ACHN (cell line): ENCODE measurements at regions not wholly inside any gene's neighbourhood (a gene's known extent, or its start where the extent isn't known, plus 50 kb on each side); places are given as distances from the start of the nearest gene placed in this dataset.
"Not testable (repeated sequence)": the region's sequence is repeated elsewhere in the genome, so short reads cannot be mapped to it uniquely, and the experiment has no call there.

ENCODE experiments used
- DNase-seq: peaks from one replicate; pipeline ENCODE4 v3.0.0-alpha.2; 2015
- in situ Hi-C: cut with HindIII; loops from 2 replicates; pipeline ENCODE4 v1.10.0; 2017; ENCODE audit warnings: low sequenced_read_pairs, low pct_ligation_motif_present, low pct_unique_long_range_greater_than_20kb

DNA sequence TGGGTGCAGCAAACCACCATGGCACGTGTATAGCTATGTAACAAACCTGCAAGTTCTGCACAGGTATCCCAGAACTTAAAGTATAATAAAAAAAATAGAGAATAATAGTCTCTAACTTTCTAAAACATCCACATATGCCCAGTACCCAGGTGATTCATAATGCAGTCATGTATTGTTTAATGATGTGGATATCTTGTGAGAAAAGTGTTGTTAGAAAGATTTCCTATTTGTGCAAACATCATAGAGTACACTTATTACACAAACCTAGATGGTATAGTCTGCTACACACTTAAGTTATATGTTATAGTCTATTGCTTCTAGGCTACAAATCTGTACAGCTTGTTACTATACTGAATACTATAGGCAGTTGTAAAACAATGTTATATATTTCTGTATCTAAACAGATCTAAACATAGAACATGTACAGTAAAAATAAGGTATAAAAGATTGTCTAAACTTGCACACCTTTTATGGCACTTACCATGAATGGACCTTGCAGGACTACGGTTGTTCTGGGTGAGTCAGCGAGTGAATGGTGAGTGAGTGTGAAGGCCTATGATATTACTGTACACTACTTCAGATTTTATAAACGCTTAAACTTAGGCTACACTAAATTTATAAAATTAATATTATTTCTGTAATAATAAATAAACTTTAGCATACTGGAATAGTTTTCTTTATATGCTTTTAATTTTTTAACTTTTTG is 232.2 kb upstream of the SLIT2 start:
- no peak for DNase-seq
- in situ Hi-C loops, result no loop called here

- in situ Hi-C loops, result no loop called here
- DNase-seq, result no peak
These were observed 234.0 kb upstream of the SLIT2 start for GRCh38 chr4:20017777-20018115.

DNA sequence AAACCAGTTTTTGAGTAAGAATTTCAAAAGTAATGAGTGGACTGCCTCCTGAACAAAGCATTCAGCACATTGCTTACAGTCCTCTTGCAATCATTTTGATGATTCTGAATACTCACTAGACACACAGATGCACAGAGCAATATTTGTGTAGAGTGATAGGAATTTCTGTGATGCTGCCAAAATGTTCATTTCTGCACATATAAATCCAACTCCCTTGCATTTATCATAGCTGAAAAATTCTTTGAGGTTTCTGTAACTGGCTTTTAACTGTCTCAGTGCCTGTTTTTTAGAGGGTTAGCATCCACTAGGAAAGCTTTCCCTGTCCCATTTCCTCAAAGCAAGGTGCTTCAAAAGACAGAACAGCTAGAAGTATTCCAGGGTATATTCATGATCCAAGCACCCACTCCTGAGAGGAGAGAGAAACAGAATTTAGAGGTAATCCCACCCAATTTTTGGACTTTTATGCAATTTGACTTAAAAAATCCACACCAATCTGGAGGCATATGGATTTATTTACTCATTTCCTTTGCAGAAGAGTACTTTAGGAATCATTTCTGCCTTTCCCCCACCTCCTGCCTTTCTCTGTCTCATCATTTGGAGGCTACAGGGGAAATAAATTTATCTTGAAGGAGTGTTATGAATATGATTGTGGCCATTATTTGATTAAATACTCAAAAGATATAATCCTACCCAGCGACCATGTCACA is 234.5 kb upstream of the SLIT2 start:
- DNase-seq, result no peak
- in situ Hi-C loops, result no loop called here

GRCh38 chr4:20015636-20016224 is 236.0 kb upstream of the SLIT2 start:
- DNase-seq, result no peak
- in situ Hi-C loops, result no loop called here

DNA sequence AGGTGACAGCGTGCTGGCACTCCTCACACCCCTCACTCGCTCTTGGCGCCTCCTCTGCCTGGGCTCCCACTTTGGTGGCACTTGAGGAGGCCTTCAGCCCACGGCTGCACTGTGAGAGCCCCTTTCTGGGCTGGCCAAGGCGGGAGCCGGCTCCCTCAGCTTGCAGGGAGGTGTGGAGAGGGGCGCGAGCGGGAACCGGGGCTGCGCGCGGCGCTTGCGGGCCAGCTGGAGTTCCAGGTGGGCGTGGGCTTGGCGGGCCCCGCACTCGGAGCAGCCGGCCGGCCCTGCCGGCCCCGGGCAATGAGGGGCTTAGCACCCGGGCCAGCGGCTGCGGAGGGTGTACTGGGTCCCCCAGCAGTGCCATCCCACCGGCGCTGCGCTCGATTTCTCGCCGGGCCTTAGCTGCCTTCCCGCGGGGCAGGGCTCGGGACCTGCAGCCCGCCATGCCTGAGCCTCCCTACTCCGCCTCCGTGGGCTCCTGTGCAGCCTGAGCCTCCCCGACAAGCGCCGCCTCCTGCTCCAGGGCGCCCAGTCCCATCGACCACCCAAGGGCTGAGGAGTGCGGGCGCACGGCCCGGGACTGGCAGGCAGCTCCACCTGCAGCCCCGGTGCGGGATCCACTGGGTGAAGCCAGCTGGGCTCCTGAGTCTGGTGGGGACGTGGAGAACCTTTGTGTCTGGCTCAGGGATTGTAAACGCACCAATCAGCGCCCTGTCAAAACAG is 247.7 kb upstream of the SLIT2 start:
- in situ Hi-C loops, DNase-seq: not testable (repeated sequence)

DNA sequence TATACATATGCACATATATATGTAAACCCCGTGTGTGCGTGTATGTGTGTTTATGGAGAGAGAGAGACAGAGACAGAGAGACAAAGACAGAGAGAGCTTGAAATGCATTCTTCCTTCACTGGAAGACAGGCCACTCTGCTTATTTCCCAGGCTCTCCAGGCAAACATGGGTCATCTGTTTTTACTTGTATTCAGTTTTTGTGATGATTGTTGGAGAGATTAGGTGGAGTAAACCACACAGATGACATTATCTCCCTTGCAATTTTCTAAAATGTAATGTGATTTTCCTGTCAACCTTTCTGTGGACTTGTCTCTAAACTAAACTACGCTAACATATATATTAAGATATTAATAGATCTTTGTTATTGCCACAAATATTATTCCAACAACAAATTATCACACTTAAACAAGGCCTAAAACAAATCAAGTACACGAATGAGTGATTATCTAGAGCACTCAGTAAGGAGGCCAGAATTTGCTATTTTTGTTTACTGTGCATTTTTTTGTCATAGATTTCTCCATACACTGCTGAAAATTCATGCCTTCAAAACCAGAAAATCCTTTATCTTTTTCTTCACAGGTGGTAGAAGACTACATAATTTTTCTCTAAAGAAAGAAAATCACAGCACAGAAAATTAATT is 251.8 kb upstream of the SLIT2 start:
- no peak for DNase-seq
- in situ Hi-C loops, result no loop called here

DNA sequence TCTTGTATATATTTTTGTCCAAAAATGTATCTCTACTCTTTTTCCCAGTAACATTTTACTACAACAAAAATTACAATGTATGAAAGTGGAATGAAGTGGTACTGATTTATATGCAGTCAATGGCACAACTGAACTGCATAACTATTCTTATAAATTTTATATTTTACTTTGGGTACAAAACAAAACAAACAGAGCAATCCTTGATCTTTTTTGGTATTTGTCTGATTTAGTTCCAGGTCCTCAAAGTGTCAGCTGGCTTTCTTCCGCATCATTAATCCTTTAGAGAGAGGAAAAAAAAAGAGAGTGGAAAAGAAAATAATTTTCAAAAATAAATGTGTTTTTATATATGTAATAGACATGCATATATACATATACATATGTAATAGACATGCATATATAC is 252.4 kb upstream of the SLIT2 start:
- in situ Hi-C loops, result no loop called here
- no peak for DNase-seq

- no peak for DNase-seq
- in situ Hi-C loops, result no loop called here
These were observed 258.5 kb upstream of the SLIT2 start for GRCh38 chr4:19993242-19993641.

- in situ Hi-C loops, result no loop called here
- no peak for DNase-seq
These were observed 259.1 kb upstream of the SLIT2 start for GRCh38 chr4:19992471-19993093.

- in situ Hi-C loops, result no loop called here
- peak; percentile 27 for DNase-seq
These were observed 264.0 kb upstream of the SLIT2 start for GRCh38 chr4:19987746-19988145.

GRCh38 chr4:19983072-19983471 is 268.6 kb upstream of the SLIT2 start:
- in situ Hi-C loops, result no loop called here
- DNase-seq, result no peak

DNA sequence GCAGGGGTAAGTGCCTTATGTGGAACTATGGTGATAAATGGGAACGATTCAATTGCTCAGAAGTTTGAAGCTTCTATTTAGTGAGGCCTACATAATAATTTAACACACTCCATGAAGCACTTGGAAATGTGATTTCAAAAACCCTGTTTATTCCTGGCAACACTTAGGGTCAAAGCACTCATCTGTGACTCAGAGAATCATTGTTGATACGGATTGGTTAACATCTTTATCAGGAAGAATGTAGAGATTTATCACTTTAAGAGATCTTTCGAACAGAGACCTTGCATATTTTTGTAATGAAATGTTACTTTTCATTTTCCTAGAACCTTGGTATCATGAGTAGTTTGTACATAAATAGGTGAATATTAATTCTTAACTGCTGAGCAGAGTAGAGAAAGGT is 269.1 kb upstream of the SLIT2 start:
- no peak for DNase-seq
- in situ Hi-C loops, result no loop called here

DNA sequence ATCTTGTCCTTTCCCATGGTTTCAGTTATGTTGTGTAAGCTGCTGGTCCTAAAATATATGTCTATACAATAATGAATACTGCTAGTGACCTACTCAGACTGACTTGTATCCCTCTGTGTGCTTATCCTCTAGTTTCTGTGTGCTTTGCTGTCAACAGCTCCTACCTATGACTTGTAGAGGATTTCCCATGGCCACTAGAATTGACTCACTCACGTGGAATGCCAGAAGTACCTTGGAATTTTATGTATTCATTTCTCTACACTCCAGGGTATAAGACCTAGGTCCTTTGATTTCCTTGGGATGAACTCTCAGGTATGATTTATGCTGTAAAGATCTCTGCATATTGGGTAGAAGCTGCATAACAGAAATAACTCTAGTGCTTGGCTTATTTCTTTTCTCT is 279.9 kb upstream of the SLIT2 start:
- in situ Hi-C loops, result no loop called here
- peak; percentile 37 for DNase-seq

GRCh38 chr4:19969492-19969891 is 282.2 kb upstream of the SLIT2 start:
- in situ Hi-C loops, result no loop called here
- no peak for DNase-seq

DNA sequence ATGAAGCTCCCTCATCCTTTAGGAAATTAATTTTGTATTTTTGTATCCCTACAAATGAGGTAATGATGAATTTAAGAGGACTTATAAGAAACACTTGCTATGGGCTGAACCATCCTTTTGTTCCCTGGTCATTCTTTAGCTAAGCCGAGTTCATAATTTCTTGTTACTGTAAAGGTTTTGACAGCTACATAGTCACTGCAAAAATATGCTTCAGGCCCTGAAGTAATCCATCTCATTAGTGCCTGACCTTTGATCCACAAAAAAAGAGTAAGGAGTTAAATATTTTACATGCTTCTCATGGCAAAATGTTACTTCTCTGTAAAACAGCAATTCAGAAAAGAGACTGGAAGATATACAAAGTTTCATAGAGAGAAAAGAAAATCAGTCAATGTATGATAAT is 290.6 kb upstream of the SLIT2 start:
- in situ Hi-C loops, result no loop called here
- peak; percentile 19 for DNase-seq

DNA sequence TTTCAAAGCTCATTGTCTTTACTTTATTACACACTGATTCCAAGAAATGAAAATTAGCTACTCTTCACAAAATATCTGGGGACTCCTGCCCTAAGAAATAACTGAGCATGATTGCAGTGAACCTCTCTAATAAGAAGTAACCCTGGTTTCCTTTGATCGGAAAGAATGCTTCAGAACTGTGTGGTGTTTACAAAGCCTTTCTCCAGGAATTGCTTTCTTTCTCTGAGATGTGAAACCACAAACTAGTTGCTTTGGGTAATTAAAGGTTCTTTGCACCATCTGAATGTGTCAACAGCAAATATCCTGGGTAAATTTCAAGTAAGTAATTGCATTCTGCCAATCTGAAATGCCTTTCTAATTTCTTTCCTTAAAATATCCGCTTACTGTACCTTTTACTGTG is 292.9 kb upstream of the SLIT2 start:
- in situ Hi-C loops, result no loop called here
- DNase-seq, result no peak

DNA sequence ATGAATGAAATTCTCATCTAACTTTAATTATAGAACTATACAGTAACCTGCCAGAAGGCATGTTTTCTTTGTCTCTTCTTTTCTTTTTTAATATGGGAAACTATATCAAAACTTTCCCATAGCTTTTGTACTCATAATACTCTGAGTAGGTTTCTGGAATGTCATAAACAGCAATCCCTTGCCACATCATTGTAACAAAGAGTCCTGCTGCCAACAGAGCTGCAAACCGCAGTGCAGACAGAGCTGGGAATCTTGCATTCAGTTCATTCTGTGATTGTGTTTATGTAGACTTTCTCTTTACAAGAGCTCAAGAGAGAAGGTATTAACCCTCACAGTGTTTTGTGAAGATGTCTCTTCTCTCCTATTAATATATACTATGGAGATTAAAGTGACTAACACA is 304.4 kb upstream of the SLIT2 start:
- in situ Hi-C loops, result no loop called here
- DNase-seq, result no peak

DNA sequence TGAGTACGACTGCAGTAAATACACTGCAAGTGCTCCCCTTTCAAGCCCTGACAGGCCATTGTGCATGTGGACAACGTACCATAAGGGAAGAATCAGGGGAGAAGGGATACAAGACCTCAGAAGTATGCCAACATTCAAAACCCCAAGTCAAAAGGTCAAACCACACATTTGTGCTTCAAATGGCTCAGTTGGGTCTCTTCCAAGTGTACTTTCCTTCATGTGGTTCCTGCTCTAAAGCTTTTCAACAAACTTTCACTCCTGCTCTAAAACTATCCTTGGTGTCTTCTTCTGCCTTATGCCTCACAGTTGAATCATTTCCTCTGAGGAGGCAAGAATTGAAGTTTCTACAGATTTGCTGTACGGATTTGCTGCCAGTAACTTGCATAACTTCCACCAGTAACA is 305.7 kb upstream of the SLIT2 start:
- in situ Hi-C loops, result no loop called here
- DNase-seq, result peak; percentile 72

DNA sequence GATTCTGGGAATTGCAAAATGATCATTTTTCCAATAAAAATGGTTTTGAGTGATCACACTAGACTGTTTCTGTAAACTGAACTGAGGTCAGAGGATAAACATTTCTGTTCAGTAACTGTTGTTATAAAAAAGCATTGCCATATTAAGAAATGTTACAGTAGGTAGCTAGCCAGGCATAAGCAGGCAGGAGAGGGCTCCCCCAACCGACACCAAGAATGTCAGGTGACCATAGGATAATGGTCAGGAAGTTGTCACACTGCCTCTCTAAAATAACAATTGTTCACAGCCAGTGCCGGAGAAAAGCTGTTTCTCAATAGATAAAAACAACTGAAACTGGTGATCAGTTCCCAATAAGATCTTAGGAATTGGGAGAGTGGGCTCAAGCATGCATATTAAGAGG is 306.2 kb upstream of the SLIT2 start:
- in situ Hi-C loops, result no loop called here
- DNase-seq, result no peak
